GM12891 (cell line): ENCODE measurements at regions not wholly inside any gene's neighbourhood (a gene's known extent, or its start where the extent isn't known, plus 50 kb on each side); places are given as distances from the start of the nearest gene placed in this dataset.

Experiments
- PAX5 ChIP-seq: IDR thresholded peaks from 2 replicates; pipeline ENCODE4 v1.6.1; 2011; ENCODE audit warnings: low read length, moderate library complexity, mild to moderate bottlenecking; ENCODE audit not compliant: insufficient read depth, severe bottlenecking
- POLR2A ChIP-seq: IDR thresholded peaks from 2 replicates; pipeline ENCODE4 v1.6.1; 2011; ENCODE audit warnings: low read depth, low read length, control low read depth
- POLR2AphosphoS5 ChIP-seq: IDR thresholded peaks from 2 replicates; pipeline ENCODE4 v1.6.1; 2011; ENCODE audit warnings: low read depth, low read length, control low read depth
- TAF1 ChIP-seq: IDR thresholded peaks from 2 replicates; pipeline ENCODE4 v1.6.1; 2011; ENCODE audit warnings: low read depth, low read length, control low read depth

DNA sequence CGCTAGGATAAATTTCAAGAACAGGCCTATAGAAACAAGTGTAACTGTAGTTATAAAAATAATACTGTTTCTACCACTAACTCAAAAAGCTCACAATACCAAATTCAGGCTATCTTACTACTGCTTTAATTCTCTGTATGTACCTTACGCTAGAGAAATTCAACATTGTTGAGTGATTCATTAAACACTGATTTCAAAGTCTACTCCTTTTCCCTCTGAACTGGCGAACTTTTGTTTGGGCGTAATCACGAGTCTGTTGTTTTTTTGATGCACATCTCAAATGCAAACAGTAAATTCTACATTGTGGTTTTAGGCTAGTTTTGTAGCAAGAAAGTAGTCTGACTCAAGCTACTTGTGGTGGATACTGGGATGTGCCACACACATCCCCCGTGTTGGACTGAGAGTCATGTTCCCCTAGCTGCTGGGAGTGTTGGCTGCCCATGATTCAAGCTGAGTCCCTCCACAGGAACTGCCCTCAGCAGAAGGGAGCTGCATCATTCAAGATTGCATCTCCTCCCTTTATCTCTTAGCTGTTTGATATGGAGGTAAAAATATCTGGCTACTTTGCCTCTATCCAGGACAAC, 406.1 kb downstream of the RAPGEF2 start:
- TF ChIP-seq PAX5 (no peak), POLR2A (no peak), POLR2AphosphoS5 (no peak), TAF1 (no peak)
